ENCODE measurements at regions not wholly inside any gene's neighbourhood (a gene's known extent, or its start where the extent isn't known, plus 50 kb on each side); places are given as distances from the start of the nearest gene placed in this dataset.

- no peak overlapping the region for H4K91ac ChIP-seq (replicated peaks; ENCODE audit: insufficient read length, low read length)
- H3K79me1 ChIP-seq (ENCODE audit: low read depth, low read length), result no peaks in the 10 kb centered on the region
- no peaks in the 10 kb centered on the region for H4K20me1 ChIP-seq (replicated peaks in 1 of 2; ENCODE audit: control insufficient read depth in 1 of 2, insufficient read depth in 2 of 2, low read length in 2 of 2)
- H3K23me2 ChIP-seq (ENCODE audit: low read depth, low read length), result no peaks in the 10 kb centered on the region
- H2BK20ac ChIP-seq (ENCODE audit: low read length), result no peak overlapping the region
- FAIRE-seq, result no peak
- H4K5ac ChIP-seq (ENCODE audit: insufficient read length, low read depth, low read length), result no peak overlapping the region
- H2AK5ac ChIP-seq (ENCODE audit: low read depth, low read length), result no peak overlapping the region
- CTCF ChIA-PET (ENCODE audit: partially characterized antibody), result interaction anchor here (1.6 kb wide), 1 partner anchor 14 kb away, joined by 6 read pairs; no protein-coding TSS in a partner anchor
- H3K4me3 ChIP-seq (ENCODE audit: extremely low read depth in 1 of 4, insufficient read depth in 2 of 4, low read depth in 3 of 4, low read length in 4 of 4), result no peak overlapping the region
- H3K14ac ChIP-seq (ENCODE audit: insufficient read length), result no peak overlapping the region
- H3K27ac ChIP-seq (ENCODE audit: low read depth, low read length), result no peak overlapping the region
- H3K4me1 ChIP-seq (replicated peaks in 1 of 4; ENCODE audit: control insufficient read depth in 3 of 4, insufficient read depth in 4 of 4, low read length in 3 of 4), result peaks cover 0 to 5% (median 0%) of the 10 kb centered on the region in 4 experiments; a peak in 1 of 7 replicates
- H3K79me2 ChIP-seq (ENCODE audit: control insufficient read depth in 1 of 2, insufficient read depth in 2 of 2, low read length in 2 of 2), result no peaks in the 10 kb centered on the region
- no peak overlapping the region for H2BK12ac ChIP-seq (ENCODE audit: low read depth, low read length)
- no peak for DNase-seq (ENCODE audit: low read depth in 1 of 2, low spot score in 2 of 2)
- no peak overlapping the region for H2BK5ac ChIP-seq (ENCODE audit: low read depth, low read length)
- H2BK15ac ChIP-seq (ENCODE audit: low read length), result no peak overlapping the region
- no peak overlapping the region; the same call in 1 of the 2 replicates for H2AFZ ChIP-seq (ENCODE audit: low read length)
- 87% methylated on average over 3 of the region's 3 CpGs; no CpG with 5 or more reads in 1 of the 2 experiments for WGBS, 2 experiments (ENCODE audit: extremely low coverage in 1 of 2, insufficient coverage in 1 of 2, insufficient read length in 1 of 2, insufficient replicate concordance in 2 of 2, low coverage in 1 of 2, low lambda C conversion rate in 2 of 2, missing lambda C conversion rate in 1 of 2)
- no peaks in the 10 kb centered on the region for H3K27me3 ChIP-seq (replicated peaks in 1 of 4; ENCODE audit: control insufficient read depth in 3 of 4, extremely low read depth in 1 of 4, insufficient read depth in 3 of 4, low read length in 3 of 4)
- H3K18ac ChIP-seq (ENCODE audit: extremely low read depth, low read length), result no peak overlapping the region
- no peak overlapping the region for H3K9ac ChIP-seq (replicated peaks in 1 of 4; ENCODE audit: extremely low read depth in 1 of 4, low read depth in 3 of 4, low read length in 3 of 4)
- no peak overlapping the region for H3K4ac ChIP-seq (replicated peaks; ENCODE audit: insufficient read length, low read depth, low read length)
- H3K56ac ChIP-seq (replicated peaks; ENCODE audit: insufficient read length, low read depth, low read length), result no peak overlapping the region
- no peak overlapping the region for H3K23ac ChIP-seq (ENCODE audit: insufficient read length)
- H3K36me3 ChIP-seq (ENCODE audit: control insufficient read depth in 2 of 4, insufficient read depth in 4 of 4, low read length in 3 of 4), result no peaks in the 10 kb centered on the region
- H3K4me2 ChIP-seq (ENCODE audit: insufficient read depth in 1 of 2, low read depth in 2 of 2, low read length in 2 of 2), result no peak overlapping the region
- no peaks in the 10 kb centered on the region for H3K9me3 ChIP-seq (ENCODE audit: insufficient read depth in 2 of 2, low read depth in 1 of 2, low read length in 1 of 2)
- TF ChIP-seq CBX5 (IDR thresholded peaks at IDR 0.05; ENCODE audit: low read depth, low read length), result no peak
- TF ChIP-seq ZNF274 (IDR thresholded peaks at IDR 0.05; ENCODE audit: borderline replicate concordance, extremely low read depth, low read length), result no peak
- TF ChIP-seq EP300 (IDR thresholded peaks at IDR 0.05; ENCODE audit: borderline replicate concordance in 1 of 2, low read depth in 2 of 2, low read length in 2 of 2), result no peak
- no peak for TF ChIP-seq ASH2L (IDR thresholded peaks at IDR 0.05; ENCODE audit: low read length)
- TF ChIP-seq TEAD4 (IDR thresholded peaks at IDR 0.05; ENCODE audit: low read depth, low read length), result no peak
- POLR2A ChIA-PET (ENCODE audit: partially characterized antibody), result no interaction called here
- no peak overlapping the region for H4K8ac ChIP-seq (ENCODE audit: extremely low read depth, insufficient read depth, low read length)
- no peak overlapping the region for H2BK120ac ChIP-seq (replicated peaks; ENCODE audit: low read depth, low read length)
These were observed 259.4 kb upstream of the SORCS1 start for GRCh38 chr10:107423903-107424302.
